CD4-positive, CD25-positive, alpha-beta regulatory T cell (primary cell): ENCODE measurements at regions not wholly inside any gene's neighbourhood (a gene's known extent, or its start where the extent isn't known, plus 50 kb on each side); places are given as distances from the start of the nearest gene placed in this dataset.

Experiments used
- ATAC-seq, 2 donors: fragments of 150-1000 bp; cut with Tn5 transposase; one replicate each; pipeline ENCODE4 v1.10.0; 2021; ENCODE audit warnings: low read depth in 2 of 2, moderate number of reproducible peaks in 2 of 2, moderate library complexity in 1 of 2
- DNase-seq, 3 donors: peaks; one replicate each; pipeline versions ENCODE4 v3.0.0 to v3.0.0-alpha.2; 2012 to 2022; ENCODE audit warnings: mixed read lengths in 1 of 3
- H3K27ac ChIP-seq: one replicate; pipeline ENCODE4 v1.7.0; 2013; ENCODE audit warnings: mild to moderate bottlenecking, low read length; ENCODE audit not compliant: insufficient read depth, poor library complexity, severe bottlenecking
- H3K27me3 ChIP-seq: one replicate; pipeline ENCODE4 v1.7.0; 2013; ENCODE audit warnings: low read length; ENCODE audit not compliant: control insufficient read depth, insufficient read depth
- H3K36me3 ChIP-seq: one replicate; pipeline ENCODE4 v1.7.0; 2013; ENCODE audit warnings: mild to moderate bottlenecking, low read length, moderate library complexity; ENCODE audit not compliant: control insufficient read depth, insufficient read depth
- H3K4me1 ChIP-seq: 2 replicates; pipeline ENCODE4 v1.7.0; 2013; ENCODE audit warnings: mild to moderate bottlenecking, low read length; ENCODE audit not compliant: insufficient read depth, control insufficient read depth, poor library complexity, severe bottlenecking
- H3K4me3 ChIP-seq: one replicate; pipeline ENCODE4 v1.7.0; 2013; ENCODE audit warnings: low read depth, mild to moderate bottlenecking, low read length, moderate library complexity
- H3K9me3 ChIP-seq, 2 experiments: 1 replicate in 1 of 2; 2 replicates in 1 of 2; pipeline ENCODE4 v1.7.0; 2013; ENCODE audit warnings: low read length in 2 of 2, mild to moderate bottlenecking in 1 of 2, moderate library complexity in 1 of 2; ENCODE audit not compliant: control insufficient read depth in 2 of 2
- H3K27ac Mint-ChIP-seq, 3 donors: one replicate each; pipeline ENCODE4 v1.8.0; 2020 to 2022; ENCODE audit warnings: mild to moderate bottlenecking in 3 of 3, mixed read lengths in 3 of 3, moderate library complexity in 2 of 3
- H3K27me3 Mint-ChIP-seq: one replicate; pipeline ENCODE4 v1.8.0; 2022; ENCODE audit warnings: mild to moderate bottlenecking, mixed read lengths
- H3K36me3 Mint-ChIP-seq: one replicate; pipeline ENCODE4 v1.8.0; 2020; ENCODE audit warnings: mixed read lengths
- H3K4me1 Mint-ChIP-seq, 4 donors: one replicate each; pipeline ENCODE4 v1.8.0; 2020 to 2022; ENCODE audit warnings: mixed read lengths in 4 of 4, mild to moderate bottlenecking in 1 of 4
- H3K4me3 Mint-ChIP-seq, 4 donors: one replicate each; pipeline ENCODE4 v1.8.0; 2020 to 2022; ENCODE audit warnings: mild to moderate bottlenecking in 4 of 4, mixed read lengths in 4 of 4, moderate library complexity in 3 of 4
- H3K9me3 Mint-ChIP-seq, 7 donors: one replicate each; pipeline ENCODE4 v1.8.0; 2020 to 2022; ENCODE audit warnings: mixed read lengths in 7 of 7, mild to moderate bottlenecking in 3 of 7, moderate library complexity in 2 of 7

- Histone ChIP-seq H3K27ac (no peak overlapping the region), H3K9me3 (peaks cover 0 to 3% of the 10 kb centered on the region in 2 experiments), H3K36me3 (no peaks in the 10 kb centered on the region), H3K27me3 (no peaks in the 10 kb centered on the region), H3K4me3 (no peak overlapping the region), H3K4me1 (no peaks in the 10 kb centered on the region)
- H3K27ac Mint-ChIP-seq, result no peak overlapping the region
- no peak for ATAC-seq
- H3K36me3 Mint-ChIP-seq, result no peaks in the 10 kb centered on the region
- no peak overlapping the region for H3K4me3 Mint-ChIP-seq
- H3K9me3 Mint-ChIP-seq, result peaks cover 0 to 23% (median 5%) of the 10 kb centered on the region in 7 donors
- no peak for DNase-seq
- no peaks in the 10 kb centered on the region for H3K27me3 Mint-ChIP-seq
- no peaks in the 10 kb centered on the region for H3K4me1 Mint-ChIP-seq
Observed at GRCh38 chr14:44215660-44216059, 291.4 kb downstream of the FSCB start.

GRCh38 chr14:44211718-44212117 lies 295.4 kb downstream of the FSCB start:
- H3K36me3 ChIP-seq, result no peaks in the 10 kb centered on the region
- H3K27me3 ChIP-seq, result no peaks in the 10 kb centered on the region
- Mint-ChIP-seq H3K4me3 (no peak overlapping the region), H3K27ac (no peak overlapping the region), H3K9me3 (peaks cover 0 to 20% (median 5%) of the 10 kb centered on the region in 7 donors), H3K4me1 (no peaks in the 10 kb centered on the region), H3K27me3 (no peaks in the 10 kb centered on the region), H3K36me3 (no peaks in the 10 kb centered on the region)
- ATAC-seq (no peak), DNase-seq (no peak)
- no peak overlapping the region for H3K27ac ChIP-seq
- no peak overlapping the region for H3K4me3 ChIP-seq
- peaks cover 0 to under 1% of the 10 kb centered on the region in 2 experiments for H3K9me3 ChIP-seq
- no peaks in the 10 kb centered on the region for H3K4me1 ChIP-seq

GRCh38 chr14:44204061-44204835 lies 302.8 kb downstream of the FSCB start:
- H3K36me3 Mint-ChIP-seq, result no peaks in the 10 kb centered on the region
- no peaks in the 10 kb centered on the region for H3K4me1 ChIP-seq
- H3K27ac Mint-ChIP-seq, result no peak overlapping the region
- no peaks in the 10 kb centered on the region for H3K4me1 Mint-ChIP-seq
- no peak for DNase-seq
- H3K27me3 Mint-ChIP-seq, result no peaks in the 10 kb centered on the region
- H3K27ac ChIP-seq, result no peak overlapping the region
- no peak overlapping the region for H3K4me3 Mint-ChIP-seq
- H3K9me3 Mint-ChIP-seq, result peaks cover 0 to 8% (median 0%) of the 10 kb centered on the region in 7 donors
- no peak for ATAC-seq
- no peak overlapping the region for H3K4me3 ChIP-seq
- H3K9me3 ChIP-seq, result peaks cover 0 to 4% of the 10 kb centered on the region in 2 experiments
- no peaks in the 10 kb centered on the region for H3K36me3 ChIP-seq
- no peaks in the 10 kb centered on the region for H3K27me3 ChIP-seq

DNA sequence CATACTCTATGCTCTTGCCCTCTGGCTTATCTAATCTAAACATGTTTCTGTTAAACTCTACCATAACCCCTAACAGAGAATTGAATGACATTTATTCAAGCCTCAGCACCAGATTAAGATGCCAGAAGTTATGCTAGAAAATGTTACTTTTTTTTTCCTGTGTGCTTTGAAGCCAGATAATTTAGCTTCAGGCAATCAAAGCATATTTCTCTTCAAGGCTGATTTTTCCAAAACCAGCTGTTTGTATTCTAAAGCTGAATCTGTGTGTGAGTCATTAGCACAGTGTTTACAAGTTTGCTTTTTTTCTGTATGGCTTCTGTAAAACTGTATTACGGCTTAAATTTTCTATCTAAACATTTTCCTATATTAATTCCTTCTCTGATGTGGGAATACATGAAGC lies 326.1 kb downstream of the FSCB start:
- Mint-ChIP-seq H3K4me1 (no peaks in the 10 kb centered on the region), H3K36me3 (no peaks in the 10 kb centered on the region), H3K27ac (no peak overlapping the region), H3K27me3 (no peaks in the 10 kb centered on the region), H3K9me3 (peaks cover 2 to 20% (median 7%) of the 10 kb centered on the region in 7 donors), H3K4me3 (no peak overlapping the region)
- no peaks in the 10 kb centered on the region for H3K9me3 ChIP-seq
- no peak overlapping the region for H3K4me3 ChIP-seq
- H3K27ac ChIP-seq, result no peak overlapping the region
- no peaks in the 10 kb centered on the region for H3K36me3 ChIP-seq
- H3K4me1 ChIP-seq, result no peaks in the 10 kb centered on the region
- ATAC-seq, result no peak
- no peaks in the 10 kb centered on the region for H3K27me3 ChIP-seq
- no peak for DNase-seq

GRCh38 chr14:44170556-44170955 lies 336.5 kb downstream of the FSCB start:
- Mint-ChIP-seq H3K4me3 (no peak overlapping the region), H3K36me3 (no peaks in the 10 kb centered on the region), H3K9me3 (peaks cover 3 to 40% (median 11%) of the 10 kb centered on the region in 7 donors), H3K27ac (no peak overlapping the region), H3K27me3 (no peaks in the 10 kb centered on the region), H3K4me1 (no peaks in the 10 kb centered on the region)
- Histone ChIP-seq H3K4me1 (no peaks in the 10 kb centered on the region), H3K9me3 (no peaks in the 10 kb centered on the region), H3K4me3 (no peak overlapping the region), H3K27ac (no peak overlapping the region), H3K36me3 (no peaks in the 10 kb centered on the region), H3K27me3 (no peaks in the 10 kb centered on the region)
- ATAC-seq (no peak), DNase-seq (no peak)

DNA sequence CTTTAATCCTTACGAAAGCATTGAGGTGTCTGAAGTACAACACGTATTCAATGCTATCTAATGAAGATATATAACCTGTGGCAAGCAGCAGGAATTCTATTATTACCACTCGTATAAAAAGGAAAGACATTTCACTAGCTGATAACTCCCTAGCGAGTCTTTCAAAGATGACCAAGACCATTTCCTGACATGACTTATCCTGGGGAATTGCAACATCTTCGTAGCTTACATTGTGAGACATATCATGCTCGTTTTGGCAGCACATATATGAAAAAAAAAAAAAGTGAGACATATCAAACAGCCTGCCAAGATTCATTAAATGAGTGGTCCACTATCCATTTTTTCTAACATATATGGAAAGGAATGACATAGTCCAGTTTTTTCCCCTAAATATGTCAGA lies 337.0 kb downstream of the FSCB start:
- no peak overlapping the region for H3K27ac ChIP-seq
- DNase-seq, result no peak
- Mint-ChIP-seq H3K27ac (no peak overlapping the region), H3K4me1 (no peaks in the 10 kb centered on the region), H3K4me3 (no peak overlapping the region), H3K27me3 (no peaks in the 10 kb centered on the region), H3K36me3 (no peaks in the 10 kb centered on the region), H3K9me3 (peaks cover 3 to 38% (median 10%) of the 10 kb centered on the region in 7 donors)
- H3K27me3 ChIP-seq, result no peaks in the 10 kb centered on the region
- no peaks in the 10 kb centered on the region for H3K36me3 ChIP-seq
- H3K4me3 ChIP-seq, result no peak overlapping the region
- no peaks in the 10 kb centered on the region for H3K9me3 ChIP-seq
- ATAC-seq, result no peak
- H3K4me1 ChIP-seq, result no peaks in the 10 kb centered on the region

GRCh38 chr14:44168566-44168965 lies 338.5 kb downstream of the FSCB start:
- no peaks in the 10 kb centered on the region for H3K4me1 Mint-ChIP-seq
- no peak overlapping the region for H3K4me3 ChIP-seq
- H3K36me3 ChIP-seq, result no peaks in the 10 kb centered on the region
- H3K27ac ChIP-seq, result no peak overlapping the region
- H3K36me3 Mint-ChIP-seq, result no peaks in the 10 kb centered on the region
- no peak overlapping the region for H3K4me3 Mint-ChIP-seq
- no peaks in the 10 kb centered on the region for H3K27me3 ChIP-seq
- no peak for ATAC-seq
- H3K4me1 ChIP-seq, result no peaks in the 10 kb centered on the region
- peaks cover 2 to 28% (median 5%) of the 10 kb centered on the region in 7 donors for H3K9me3 Mint-ChIP-seq
- H3K27me3 Mint-ChIP-seq, result no peaks in the 10 kb centered on the region
- DNase-seq, result no peak
- no peak overlapping the region for H3K27ac Mint-ChIP-seq
- no peaks in the 10 kb centered on the region for H3K9me3 ChIP-seq

DNA sequence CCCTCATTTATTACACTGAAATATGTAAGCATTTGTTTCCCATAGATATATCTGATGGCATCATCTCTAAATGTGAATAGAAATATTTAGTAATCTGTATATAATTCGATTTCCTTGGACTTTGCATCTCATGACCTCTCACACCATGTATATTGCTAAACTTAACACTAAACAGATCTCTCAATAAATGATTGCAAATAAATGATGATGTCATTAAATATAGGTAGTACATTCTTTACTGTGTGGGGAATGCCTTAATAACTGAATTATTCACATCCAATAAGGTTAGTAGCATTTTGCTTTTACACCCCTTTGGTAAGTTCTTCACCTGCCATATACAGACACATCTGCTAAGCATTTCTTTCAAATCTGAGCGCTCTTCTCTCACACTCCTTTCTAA lies 340.5 kb downstream of the FSCB start:
- H3K27ac Mint-ChIP-seq, result no peak overlapping the region
- no peaks in the 10 kb centered on the region for H3K36me3 Mint-ChIP-seq
- Histone ChIP-seq H3K36me3 (no peaks in the 10 kb centered on the region), H3K27ac (no peak overlapping the region), H3K27me3 (no peaks in the 10 kb centered on the region), H3K9me3 (no peaks in the 10 kb centered on the region), H3K4me3 (no peak overlapping the region), H3K4me1 (no peaks in the 10 kb centered on the region)
- DNase-seq, result no peak
- H3K27me3 Mint-ChIP-seq, result no peaks in the 10 kb centered on the region
- no peak overlapping the region for H3K4me3 Mint-ChIP-seq
- ATAC-seq, result no peak
- peaks cover 3 to 28% (median 10%) of the 10 kb centered on the region in 7 donors for H3K9me3 Mint-ChIP-seq
- no peaks in the 10 kb centered on the region for H3K4me1 Mint-ChIP-seq
